GM12878 (cell line): ENCODE measurements at regions not wholly inside any gene's neighbourhood (a gene's known extent, or its start where the extent isn't known, plus 50 kb on each side); places are given as distances from the start of the nearest gene placed in this dataset.

Experiments used
- ATAC-seq: fragments of 200-7000 bp; cut with Tn5 transposase; 3 replicates; pipeline ENCODE4 v1.9.1; 2020; ENCODE audit warnings: mild to moderate bottlenecking, moderate library complexity
- BruUV-seq: library from RNA; stranded (reverse); fragments of 400-500 nt; replicated peaks from 2 replicates; lab custom pipeline; 2021; lab: Mats Ljungman, UMichigan
- CTCF ChIA-PET: fragments of 300-600 bp; sonication (Branson Sonifier 250); formaldehyde crosslinking; extraction: SDS; loops from one replicate; lab custom pipeline; 2021; ENCODE audit warnings: inconsistent platforms; lab: Yijun Ruan, JAX
- POLR2A ChIA-PET: fragments of 350-600 bp; formaldehyde crosslinking; extraction: SDS; loops from one replicate; lab custom pipeline; 2021; ENCODE audit warnings: inconsistent platforms; lab: Charles Lee
- RAD21 ChIA-PET: fragments of 300-600 bp; sonication (Branson Sonifier 250); formaldehyde crosslinking; loops from one replicate; lab custom pipeline; 2023; ENCODE audit warnings: antibody characterized with exemption; ENCODE audit not compliant: unreplicated experiment; lab: Charles Lee
- SMC1A ChIA-PET: fragments of 300-600 bp; sonication (Branson Sonifier 250); formaldehyde crosslinking; loops from one replicate; lab custom pipeline; 2023; ENCODE audit not compliant: unreplicated experiment, uncharacterized antibody; lab: Charles Lee
- DNase-seq: peaks from one replicate; pipeline ENCODE4 v3.0.0-alpha.2; 2011; ENCODE audit warnings: low read depth, low spot score
- FAIRE-seq: peaks from 3 replicates; lab custom pipeline; 2011; peaks lifted over from hg19 to GRCh38; lab: Jason Lieb, UNC
- H2AFZ ChIP-seq: 2 replicates; pipeline ENCODE4 v1.6.0; 2011; ENCODE audit warnings: low read depth, low read length, control low read depth; ENCODE audit not compliant: control insufficient read depth
- H3K27ac ChIP-seq: 2 replicates; pipeline ENCODE4 v1.5.1; 2011; ENCODE audit warnings: control low read depth; ENCODE audit not compliant: control insufficient read depth, insufficient read depth
- H3K27me3 ChIP-seq, 2 experiments: replicated peaks in 1 of 2; 2 replicates each; pipeline versions ENCODE4 v1.6.0 to v1.6.1; 2011; ENCODE audit warnings: low read length in 1 of 2; ENCODE audit not compliant: control insufficient read depth in 2 of 2, insufficient read depth in 2 of 2
- H3K36me3 ChIP-seq, 2 experiments: 2 replicates each; pipeline ENCODE4 v1.5.1; 2011; ENCODE audit warnings: low read length in 1 of 2; ENCODE audit not compliant: control insufficient read depth in 2 of 2, insufficient read depth in 2 of 2
- H3K4me1 ChIP-seq: 2 replicates; pipeline ENCODE4 v1.6.1; 2011; ENCODE audit warnings: mild to moderate bottlenecking, low read length, moderate library complexity, mixed read lengths; ENCODE audit not compliant: control insufficient read depth, insufficient read depth
- H3K4me2 ChIP-seq: 2 replicates; pipeline ENCODE4 v1.6.0; 2011; ENCODE audit warnings: control low read depth; ENCODE audit not compliant: control insufficient read depth, insufficient read depth
- H3K4me3 ChIP-seq: fragments of 200-600 bp; sonication (generic); 2 replicates; pipeline ENCODE4 v1.5.1; 2016
- H3K79me2 ChIP-seq: 2 replicates; pipeline ENCODE4 v1.6.0; 2011; ENCODE audit warnings: low read length; ENCODE audit not compliant: control insufficient read depth, insufficient read depth
- H3K9ac ChIP-seq: 2 replicates; pipeline ENCODE4 v1.8.0; 2011; ENCODE audit warnings: low read length, control low read depth, mixed read lengths; ENCODE audit not compliant: control insufficient read depth, insufficient read depth
- H3K9me3 ChIP-seq: replicated peaks from 3 replicates; pipeline ENCODE4 v1.5.1; 2011; ENCODE audit warnings: mild to moderate bottlenecking, low read length; ENCODE audit not compliant: control insufficient read depth, insufficient read depth
- H4K20me1 ChIP-seq: 2 replicates; pipeline ENCODE4 v1.6.0; 2011; ENCODE audit not compliant: control insufficient read depth, insufficient read depth
- ATF7 ChIP-seq: fragments of 450-650 bp; IDR thresholded peaks from 2 replicates; pipeline ENCODE4 v1.6.1; 2016; ENCODE audit warnings: low read depth, mild to moderate bottlenecking
- CHD4 ChIP-seq: fragments of 200-600 bp; sonication (generic); IDR thresholded peaks from 2 replicates; pipeline ENCODE4 v1.6.1; 2016; ENCODE audit warnings: mild to moderate bottlenecking
- CREM ChIP-seq: IDR thresholded peaks from 2 replicates; pipeline ENCODE4 v1.6.1; 2014; ENCODE audit warnings: antibody characterized with exemption, low read depth
- IRF4 ChIP-seq: IDR thresholded peaks from 2 replicates; pipeline ENCODE4 v1.6.1; 2011; ENCODE audit warnings: low read depth, low read length
- LARP7 ChIP-seq: fragments of 450-650 bp; IDR thresholded peaks from 2 replicates; pipeline ENCODE4 v1.6.1; 2017; ENCODE audit warnings: mild to moderate bottlenecking
- MEF2A ChIP-seq: IDR thresholded peaks from 2 replicates; pipeline ENCODE4 v1.6.1; 2011; ENCODE audit warnings: low read depth, mild to moderate bottlenecking, low read length, moderate library complexity; ENCODE audit not compliant: insufficient read depth
- MTA2 ChIP-seq: fragments of 450-650 bp; IDR thresholded peaks from 2 replicates; pipeline ENCODE4 v1.6.1; 2016; ENCODE audit warnings: low read depth, mild to moderate bottlenecking, moderate library complexity
- MTA3 ChIP-seq: IDR thresholded peaks from 2 replicates; pipeline ENCODE4 v1.6.1; 2012; ENCODE audit warnings: low read length, inconsistent platforms, borderline replicate concordance
- MYB ChIP-seq: fragments of 150-350 bp; IDR thresholded peaks from 2 replicates; pipeline ENCODE4 v1.6.1; 2014; ENCODE audit warnings: mild to moderate bottlenecking, low read depth, low read length, borderline replicate concordance
- NFIC ChIP-seq: IDR thresholded peaks from 2 replicates; pipeline ENCODE4 v1.6.1; 2012; ENCODE audit warnings: low read depth, mild to moderate bottlenecking, inconsistent platforms, low read length, moderate library complexity
- NR2C1 ChIP-seq: fragments of 450-650 bp; IDR thresholded peaks from 2 replicates; pipeline ENCODE4 v1.6.1; 2017; ENCODE audit warnings: antibody characterized with exemption, mild to moderate bottlenecking, moderate library complexity
- RBBP5 ChIP-seq: fragments of 200-600 bp; sonication (generic); conservative IDR thresholded peaks from 2 replicates; pipeline ENCODE4 v1.6.1; 2016
- RUNX3 ChIP-seq: IDR thresholded peaks from 2 replicates; pipeline ENCODE4 v1.6.1; 2012; ENCODE audit warnings: low read length, inconsistent platforms
- SMAD1 ChIP-seq: fragments of 450-650 bp; IDR thresholded peaks from 2 replicates; pipeline ENCODE4 v1.6.1; 2018; ENCODE audit warnings: mild to moderate bottlenecking, low read depth; ENCODE audit not compliant: partially characterized antibody
- SMAD5 ChIP-seq: IDR thresholded peaks from 2 replicates; pipeline ENCODE4 v1.6.1; 2016; ENCODE audit warnings: antibody characterized with exemption, low read depth
- SREBF2 ChIP-seq: IDR thresholded peaks from 2 replicates; pipeline ENCODE4 v1.6.1; 2012; ENCODE audit warnings: mild to moderate bottlenecking, low read length
- STAT1 ChIP-seq: fragments of 450-650 bp; conservative IDR thresholded peaks from 2 replicates; pipeline ENCODE4 v1.6.1; 2014; ENCODE audit warnings: antibody characterized with exemption, mild to moderate bottlenecking
- TBL1XR1 ChIP-seq: IDR thresholded peaks from 2 replicates; pipeline ENCODE4 v1.6.1; 2012; ENCODE audit warnings: low read depth, low read length, improper control_type of control experiment
- TCF12 ChIP-seq: IDR thresholded peaks from 2 replicates; pipeline ENCODE4 v1.6.1; 2011; ENCODE audit warnings: low read depth, mild to moderate bottlenecking, low read length
- WGBS: methylation state at CpG from one replicate; pipeline ENCODE4 v1.1.6; 2016; ENCODE audit warnings: low lambda C conversion rate; ENCODE audit not compliant: insufficient replicate concordance, insufficient coverage; ENCODE audit errors: missing lambda C conversion rate; 5-methylcytosine and 5-hydroxymethylcytosine counted together
- in situ Hi-C: fragments of 300-500 bp; cut with MboI; formaldehyde crosslinking; loops from 9 replicates; pipeline ENCODE4 v1.14.3; 2018; ENCODE audit warnings: mixed read lengths
- intact Hi-C: fragments of 100-400 bp; cut with micrococcal nuclease; formaldehyde crosslinking; loops from one replicate; pipeline ENCODE4 v1.14.2; 2022; ENCODE audit not compliant: unreplicated experiment
- TF ChIP-seq, protein P1 (sequence below): fragments of 450-650 bp; IDR thresholded peaks from 2 replicates; pipeline ENCODE4 v1.6.1; 2017; ENCODE audit warnings: borderline replicate concordance
- TF ChIP-seq, protein P2 (sequence below): fragments of 450-650 bp; IDR thresholded peaks from 2 replicates; pipeline ENCODE4 v1.6.1; 2014; ENCODE audit warnings: mild to moderate bottlenecking
- TF ChIP-seq, protein P3 (sequence below): fragments of 450-650 bp; IDR thresholded peaks from 2 replicates; pipeline ENCODE4 v1.6.1; 2017; ENCODE audit warnings: mild to moderate bottlenecking, low read depth, inconsistent platforms; ENCODE audit not compliant: poor library complexity, severe bottlenecking

DNA sequence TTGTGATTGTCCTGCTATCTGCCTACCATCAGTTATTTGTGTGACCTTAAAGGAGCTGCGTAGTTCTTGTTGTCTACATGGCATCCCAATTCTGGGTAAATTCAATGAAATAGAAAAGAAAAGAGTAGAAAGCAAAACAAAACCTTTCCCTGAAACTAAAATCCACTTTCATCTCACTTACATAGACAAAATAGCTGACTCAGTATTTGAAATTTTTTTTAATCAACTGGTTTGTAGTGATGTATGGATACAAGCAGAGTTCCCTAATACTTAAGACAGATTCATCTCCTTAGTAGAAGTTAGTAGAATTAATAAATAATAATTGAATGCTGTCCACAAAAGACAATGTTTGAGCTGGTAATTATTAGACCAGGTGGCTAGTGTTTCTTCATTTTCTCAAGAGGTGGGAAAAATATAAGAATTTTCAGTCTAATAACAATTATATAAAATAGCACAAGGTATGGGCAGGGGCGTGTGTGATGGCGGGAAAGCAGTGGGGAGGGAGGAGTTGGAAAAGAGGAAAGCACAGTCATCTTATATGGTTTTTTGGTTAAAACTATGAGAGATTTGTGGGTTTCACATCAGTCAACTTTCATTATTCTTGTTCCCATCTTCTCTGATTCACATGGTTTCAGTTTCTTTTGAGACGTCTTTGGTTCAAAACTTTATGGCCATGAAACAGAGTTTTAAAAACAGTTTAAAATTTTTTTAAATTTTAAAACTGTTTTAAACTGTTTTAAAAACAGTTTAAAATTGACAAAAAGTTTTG lies 275.2 kb downstream of the SPRY1 start:
- ChIA-PET CTCF (interaction anchor here (1.2 to 3.6 kb wide), 3 partner anchors 11 to 24 kb away, joined by 3 to 29 read pairs (median 5); no protein-coding TSS in a partner anchor), POLR2A (interaction anchor here (0.6 kb wide), 1 partner anchor 1287 kb away, joined by 4 read pairs; no protein-coding TSS in a partner anchor), RAD21 (interaction anchor here (1.0 to 3.1 kb wide), 3 partner anchors 11 to 101 kb away, joined by 3 to 19 read pairs (median 3); no protein-coding TSS in a partner anchor), SMC1A (interaction anchor here (0.9 to 2.7 kb wide), 8 partner anchors 10 to 259 kb away, joined by 3 to 13 read pairs (median 4); no protein-coding TSS in a partner anchor)
- Histone ChIP-seq H4K20me1 (no peaks in the 10 kb centered on the region), H2AFZ (no peak overlapping the region), H3K9me3 (no peaks in the 10 kb centered on the region; the same call in 2 of the 3 replicates), H3K4me1 (no peaks in the 10 kb centered on the region), H3K9ac (no peak overlapping the region), H3K4me3 (no peak overlapping the region), H3K79me2 (no peaks in the 10 kb centered on the region), H3K4me2 (no peak overlapping the region), H3K27me3 (0 out of 4 replicates have a peak, but pooled peaks cover 0 to 3% of the 10 kb centered on the region in 2 experiments), H3K27ac (no peak overlapping the region), H3K36me3 (no peaks in the 10 kb centered on the region)
- FAIRE-seq (peak; percentile 59), DNase-seq (peak; percentile 46), ATAC-seq (peak; percentile 94)
- WGBS: 4% methylated on average over 4 of the region's 4 CpGs
- in situ Hi-C loops: no loop called here
- BruUV-seq: no TSS peak
- intact Hi-C loops: no loop called here
- TF ChIP-seq RBBP5: no peak
- TF ChIP-seq, protein P1, sequence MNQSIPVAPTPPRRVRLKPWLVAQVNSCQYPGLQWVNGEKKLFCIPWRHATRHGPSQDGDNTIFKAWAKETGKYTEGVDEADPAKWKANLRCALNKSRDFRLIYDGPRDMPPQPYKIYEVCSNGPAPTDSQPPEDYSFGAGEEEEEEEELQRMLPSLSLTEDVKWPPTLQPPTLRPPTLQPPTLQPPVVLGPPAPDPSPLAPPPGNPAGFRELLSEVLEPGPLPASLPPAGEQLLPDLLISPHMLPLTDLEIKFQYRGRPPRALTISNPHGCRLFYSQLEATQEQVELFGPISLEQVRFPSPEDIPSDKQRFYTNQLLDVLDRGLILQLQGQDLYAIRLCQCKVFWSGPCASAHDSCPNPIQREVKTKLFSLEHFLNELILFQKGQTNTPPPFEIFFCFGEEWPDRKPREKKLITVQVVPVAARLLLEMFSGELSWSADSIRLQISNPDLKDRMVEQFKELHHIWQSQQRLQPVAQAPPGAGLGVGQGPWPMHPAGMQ: no peak
- 0 out of 2 replicates have a peak, but pooled peaks have one; percentile 43 for TF ChIP-seq IRF4
- no peak for TF ChIP-seq CHD4
- no peak for TF ChIP-seq SMAD1
- TF ChIP-seq NFIC: peak; percentile 74
- TF ChIP-seq MEF2A: no peak
- TF ChIP-seq SREBF2: no peak
- TF ChIP-seq TBL1XR1: no peak
- no peak for TF ChIP-seq MYB
- TF ChIP-seq MTA2: peak; percentile 72
- TF ChIP-seq, protein P2, sequence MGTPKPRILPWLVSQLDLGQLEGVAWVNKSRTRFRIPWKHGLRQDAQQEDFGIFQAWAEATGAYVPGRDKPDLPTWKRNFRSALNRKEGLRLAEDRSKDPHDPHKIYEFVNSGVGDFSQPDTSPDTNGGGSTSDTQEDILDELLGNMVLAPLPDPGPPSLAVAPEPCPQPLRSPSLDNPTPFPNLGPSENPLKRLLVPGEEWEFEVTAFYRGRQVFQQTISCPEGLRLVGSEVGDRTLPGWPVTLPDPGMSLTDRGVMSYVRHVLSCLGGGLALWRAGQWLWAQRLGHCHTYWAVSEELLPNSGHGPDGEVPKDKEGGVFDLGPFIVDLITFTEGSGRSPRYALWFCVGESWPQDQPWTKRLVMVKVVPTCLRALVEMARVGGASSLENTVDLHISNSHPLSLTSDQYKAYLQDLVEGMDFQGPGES: no peak
- TF ChIP-seq, protein P3, sequence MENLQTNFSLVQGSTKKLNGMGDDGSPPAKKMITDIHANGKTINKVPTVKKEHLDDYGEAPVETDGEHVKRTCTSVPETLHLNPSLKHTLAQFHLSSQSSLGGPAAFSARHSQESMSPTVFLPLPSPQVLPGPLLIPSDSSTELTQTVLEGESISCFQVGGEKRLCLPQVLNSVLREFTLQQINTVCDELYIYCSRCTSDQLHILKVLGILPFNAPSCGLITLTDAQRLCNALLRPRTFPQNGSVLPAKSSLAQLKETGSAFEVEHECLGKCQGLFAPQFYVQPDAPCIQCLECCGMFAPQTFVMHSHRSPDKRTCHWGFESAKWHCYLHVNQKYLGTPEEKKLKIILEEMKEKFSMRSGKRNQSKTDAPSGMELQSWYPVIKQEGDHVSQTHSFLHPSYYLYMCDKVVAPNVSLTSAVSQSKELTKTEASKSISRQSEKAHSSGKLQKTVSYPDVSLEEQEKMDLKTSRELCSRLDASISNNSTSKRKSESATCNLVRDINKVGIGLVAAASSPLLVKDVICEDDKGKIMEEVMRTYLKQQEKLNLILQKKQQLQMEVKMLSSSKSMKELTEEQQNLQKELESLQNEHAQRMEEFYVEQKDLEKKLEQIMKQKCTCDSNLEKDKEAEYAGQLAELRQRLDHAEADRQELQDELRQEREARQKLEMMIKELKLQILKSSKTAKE: no peak
- no peak for TF ChIP-seq LARP7
- TF ChIP-seq CREM: 0 out of 2 replicates have a peak, but pooled peaks have one; percentile 12
- TF ChIP-seq RUNX3: peak; percentile 91
- no peak for TF ChIP-seq MTA3
- TF ChIP-seq SMAD5: no peak
- TF ChIP-seq NR2C1: no peak
- peak; percentile 36; the same call in 1 of the 2 replicates for TF ChIP-seq ATF7
- no peak for TF ChIP-seq TCF12
- TF ChIP-seq STAT1: no peak
